ENCODE measurements at regions not wholly inside any gene's neighbourhood (a gene's known extent, or its start where the extent isn't known, plus 50 kb on each side); places are given as distances from the start of the nearest gene placed in this dataset.

DNA sequence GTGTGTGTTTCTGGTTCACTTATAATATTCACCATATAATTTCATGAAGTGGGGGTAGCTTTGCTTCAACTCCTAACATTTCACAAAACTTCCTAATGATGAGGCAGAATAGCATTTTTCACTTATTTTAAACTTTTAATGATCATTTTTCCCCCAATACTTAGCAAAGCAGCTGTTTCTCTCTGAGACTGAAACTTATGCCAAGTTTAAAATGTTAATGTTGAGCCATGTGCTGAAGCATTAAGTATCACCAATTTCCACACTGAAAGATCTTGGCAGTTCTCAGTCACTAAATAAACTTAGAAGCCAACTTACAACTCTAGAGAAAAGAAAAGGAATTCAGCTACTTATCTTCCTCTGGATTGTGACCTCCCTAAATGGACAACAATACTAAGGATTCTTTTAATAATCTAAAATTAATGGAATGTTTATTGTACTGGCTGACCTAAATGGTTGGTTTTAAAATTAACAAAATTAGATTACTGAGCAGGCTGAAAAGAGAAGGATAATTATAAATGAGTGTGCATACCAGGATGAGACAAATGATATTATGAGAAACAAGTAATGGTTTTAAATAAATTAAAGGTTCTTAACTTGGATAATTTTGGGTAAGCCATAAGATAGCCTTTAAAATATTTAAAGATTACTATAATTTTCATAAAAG lies 1429.4 kb upstream of the ADGRL3 start:
- no peak for TF ChIP-seq POLR2A (IDR thresholded peaks at IDR 0.05)
- TF ChIP-seq CTCF (IDR thresholded peaks at IDR 0.05) = no peak
